IgD-negative memory B cell (primary cell): ENCODE measurements at regions not wholly inside any gene's neighbourhood (a gene's known extent, or its start where the extent isn't known, plus 50 kb on each side); places are given as distances from the start of the nearest gene placed in this dataset.
"Not testable (repeated sequence)": the region's sequence is repeated elsewhere in the genome, so short reads cannot be mapped to it uniquely, and the experiment has no call there.

Experiments
- H3K27ac Mint-ChIP-seq, 3 donors: one replicate each; pipeline ENCODE4 v1.8.0; 2020 to 2022; ENCODE audit warnings: mild to moderate bottlenecking in 3 of 3, mixed read lengths in 3 of 3, moderate library complexity in 1 of 3
- H3K27me3 Mint-ChIP-seq: one replicate; pipeline ENCODE4 v1.8.0; 2021; ENCODE audit warnings: mixed read lengths
- H3K36me3 Mint-ChIP-seq: one replicate; pipeline ENCODE4 v1.8.0; 2020; ENCODE audit warnings: mild to moderate bottlenecking, mixed read lengths
- H3K4me1 Mint-ChIP-seq, 3 donors: one replicate each; pipeline ENCODE4 v1.8.0; 2020 to 2022; ENCODE audit warnings: mixed read lengths in 3 of 3, mild to moderate bottlenecking in 1 of 3
- H3K4me3 Mint-ChIP-seq, 4 donors: one replicate each; pipeline ENCODE4 v1.8.0; 2020 to 2022; ENCODE audit warnings: mild to moderate bottlenecking in 4 of 4, mixed read lengths in 4 of 4, moderate library complexity in 3 of 4
- H3K9me3 Mint-ChIP-seq, 3 donors: one replicate each; pipeline ENCODE4 v1.8.0; 2020 to 2021; ENCODE audit warnings: mixed read lengths in 3 of 3, mild to moderate bottlenecking in 1 of 3

DNA sequence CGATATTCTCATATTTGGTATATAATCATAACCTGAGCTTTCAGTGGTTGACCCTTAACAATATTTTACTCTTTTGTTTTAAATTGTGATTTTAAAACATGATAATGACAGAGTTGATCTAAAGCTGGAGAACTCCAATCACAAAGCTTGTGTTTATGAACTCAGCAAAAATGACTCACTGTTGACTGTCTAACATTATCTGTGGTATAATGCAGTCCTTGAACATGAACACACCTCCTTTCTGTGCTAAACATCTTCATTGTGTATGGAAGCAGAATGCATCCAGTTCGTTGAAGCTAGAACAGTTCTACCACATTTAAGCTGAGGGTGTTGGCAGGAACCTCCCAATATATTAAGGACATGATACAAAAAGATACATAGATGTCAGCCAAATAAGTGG lies 1030.2 kb upstream of the SEMA6A start:
- Mint-ChIP-seq H3K27me3 (no peaks in the 10 kb centered on the region), H3K36me3 (no peaks in the 10 kb centered on the region), H3K27ac (no peak overlapping the region), H3K4me1 (no peaks in the 10 kb centered on the region), H3K9me3 (no peaks in the 10 kb centered on the region), H3K4me3 (no peak overlapping the region)

DNA sequence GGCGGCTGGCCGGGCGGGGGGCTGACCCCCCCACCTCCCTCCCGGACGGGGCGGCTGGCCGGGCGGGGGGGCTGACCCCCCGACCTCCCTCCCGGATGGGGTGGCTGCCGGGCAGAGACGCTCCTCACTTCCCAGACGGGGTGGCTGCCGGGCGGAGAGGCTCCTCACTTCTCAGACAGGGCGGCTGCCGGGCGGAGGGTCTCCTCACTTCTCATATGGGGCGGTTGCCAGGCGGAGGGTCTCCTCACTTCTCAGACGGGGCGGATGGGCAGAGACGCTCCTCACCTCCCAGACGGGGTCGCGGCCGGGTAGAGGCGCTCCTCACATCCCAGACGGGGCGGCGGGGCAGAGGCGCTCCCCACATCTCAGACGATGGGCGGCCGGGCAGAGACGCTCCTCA lies 1025.2 kb upstream of the SEMA6A start:
- not testable (repeated sequence) for H3K27ac Mint-ChIP-seq, H3K4me3 Mint-ChIP-seq, H3K4me1 Mint-ChIP-seq, H3K9me3 Mint-ChIP-seq, H3K27me3 Mint-ChIP-seq, H3K36me3 Mint-ChIP-seq

DNA sequence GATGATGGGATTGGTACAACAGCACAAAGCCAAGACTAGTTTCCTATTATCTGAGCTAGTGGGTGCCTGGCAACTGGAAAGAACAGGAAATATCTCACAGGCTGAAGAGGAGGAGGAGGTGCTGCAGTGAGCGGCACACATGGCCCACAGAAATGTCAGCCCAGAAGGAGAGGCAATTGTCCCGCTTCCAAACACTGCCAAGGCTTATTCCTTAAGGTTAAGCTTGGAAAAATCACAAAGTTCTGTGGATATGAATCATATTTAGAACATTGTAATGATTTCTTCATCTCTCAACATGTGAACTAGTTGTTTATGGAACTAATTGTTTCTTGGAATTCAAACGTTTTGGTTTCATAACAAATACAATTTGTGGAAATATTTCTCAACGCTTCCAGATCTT lies 1019.5 kb upstream of the SEMA6A start:
- H3K9me3 Mint-ChIP-seq = no peaks in the 10 kb centered on the region
- no peak overlapping the region for H3K27ac Mint-ChIP-seq
- no peaks in the 10 kb centered on the region for H3K27me3 Mint-ChIP-seq
- H3K4me3 Mint-ChIP-seq = no peak overlapping the region
- H3K4me1 Mint-ChIP-seq = peaks cover 0 to 2% (median 0%) of the 10 kb centered on the region in 3 donors
- H3K36me3 Mint-ChIP-seq = no peaks in the 10 kb centered on the region

DNA sequence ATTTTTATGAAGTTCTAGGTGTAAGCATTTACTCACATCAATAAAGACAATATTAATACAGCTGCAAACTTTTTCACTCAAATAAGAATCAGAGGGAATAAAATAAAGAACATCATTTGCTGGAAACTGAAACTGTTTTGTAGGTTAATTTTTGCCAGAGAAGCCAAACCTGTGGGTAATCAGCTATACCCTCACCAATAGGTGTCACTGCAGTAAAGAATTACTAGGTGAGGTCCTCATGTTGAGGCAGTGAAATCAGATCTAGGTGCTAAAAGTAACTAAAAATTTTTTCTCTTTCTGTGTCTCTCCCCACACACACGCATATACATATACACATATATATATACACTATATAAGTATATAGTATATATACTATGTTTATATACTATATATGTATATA lies 1016.3 kb upstream of the SEMA6A start:
- H3K36me3 Mint-ChIP-seq = no peaks in the 10 kb centered on the region
- no peak overlapping the region for H3K27ac Mint-ChIP-seq
- H3K4me1 Mint-ChIP-seq = no peaks in the 10 kb centered on the region
- H3K27me3 Mint-ChIP-seq = no peaks in the 10 kb centered on the region
- no peak overlapping the region for H3K4me3 Mint-ChIP-seq
- no peaks in the 10 kb centered on the region for H3K9me3 Mint-ChIP-seq

DNA sequence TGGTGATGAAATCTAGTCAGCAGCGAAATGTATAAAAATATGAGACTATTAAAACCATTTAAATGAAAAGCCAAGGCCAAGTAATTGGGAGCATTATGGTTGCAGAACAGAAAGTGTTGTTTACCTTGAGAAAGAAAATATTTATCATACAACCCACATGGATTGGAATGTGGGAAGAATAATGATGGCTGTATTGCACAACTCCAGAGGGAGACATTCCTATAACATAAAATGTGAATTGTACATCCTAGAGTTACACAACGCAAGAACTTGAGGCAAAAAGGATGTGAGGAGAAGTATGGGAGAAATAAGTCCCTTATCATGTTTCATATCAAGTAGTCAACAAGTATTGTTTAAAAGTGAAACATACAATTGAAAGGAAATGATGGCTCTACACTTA lies 1014.0 kb upstream of the SEMA6A start:
- Mint-ChIP-seq H3K36me3 (no peaks in the 10 kb centered on the region), H3K4me1 (no peaks in the 10 kb centered on the region), H3K27ac (no peak overlapping the region), H3K9me3 (no peaks in the 10 kb centered on the region), H3K27me3 (no peaks in the 10 kb centered on the region), H3K4me3 (no peak overlapping the region)

DNA sequence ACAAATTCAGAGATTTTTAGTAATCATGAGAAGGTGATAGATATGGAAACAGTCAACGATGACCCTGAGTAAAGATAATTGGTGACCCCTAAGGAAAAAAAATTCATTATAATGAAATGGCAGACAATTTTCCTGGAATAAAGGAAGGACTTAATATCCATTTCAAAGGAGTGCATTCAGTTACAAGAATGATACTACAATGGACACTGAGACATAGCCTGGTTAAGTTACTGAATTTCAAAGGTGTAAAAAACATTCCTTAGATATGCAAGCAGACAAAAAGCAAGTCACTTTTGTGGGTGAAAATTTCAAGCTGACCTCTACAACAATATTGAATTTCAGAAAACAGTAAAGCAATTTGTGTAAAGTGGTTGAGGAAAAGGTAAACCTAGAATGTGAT lies 1012.5 kb upstream of the SEMA6A start:
- Mint-ChIP-seq H3K9me3 (no peaks in the 10 kb centered on the region), H3K4me1 (no peaks in the 10 kb centered on the region), H3K36me3 (no peaks in the 10 kb centered on the region), H3K27ac (no peak overlapping the region), H3K4me3 (no peak overlapping the region), H3K27me3 (no peaks in the 10 kb centered on the region)

DNA sequence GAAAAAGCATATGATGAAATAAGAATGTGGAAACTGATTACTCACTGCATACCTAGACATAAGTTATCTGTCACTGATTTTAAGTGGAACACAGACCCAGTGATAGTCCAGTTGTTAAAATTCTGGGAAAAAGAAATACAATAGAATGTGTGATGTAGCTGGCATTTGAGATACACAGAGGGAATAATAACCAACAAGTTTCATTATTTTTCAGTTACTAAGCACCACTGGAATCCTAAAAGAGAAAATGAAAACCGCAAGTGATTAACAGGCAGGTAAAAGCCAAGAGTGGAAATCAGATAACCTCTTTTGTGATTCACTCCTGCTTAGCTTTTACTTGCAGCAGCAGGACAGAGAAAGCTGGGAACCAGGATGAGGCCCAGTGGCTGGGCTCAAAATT lies 994.0 kb upstream of the SEMA6A start:
- H3K27me3 Mint-ChIP-seq = no peaks in the 10 kb centered on the region
- H3K4me3 Mint-ChIP-seq = no peak overlapping the region

DNA sequence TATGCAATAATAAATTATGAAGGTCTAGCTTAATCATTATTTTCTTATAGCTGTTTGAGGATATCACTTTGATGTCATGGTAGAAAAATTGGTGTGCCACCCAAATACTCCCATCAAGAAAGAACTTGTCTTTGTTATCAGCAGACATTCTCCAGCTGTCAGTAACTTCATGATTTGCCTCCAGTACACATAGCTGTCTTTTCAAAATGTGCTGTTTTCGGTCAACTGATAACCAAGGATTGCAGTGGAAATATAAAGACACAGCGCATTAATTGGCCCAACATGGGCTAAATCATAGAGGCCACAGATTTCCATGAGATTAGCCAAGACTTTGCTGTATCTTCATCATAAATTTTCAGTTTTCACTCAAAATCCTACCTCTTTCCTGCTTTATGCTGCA lies 993.5 kb upstream of the SEMA6A start:
- H3K36me3 Mint-ChIP-seq = no peaks in the 10 kb centered on the region

More for the DNA sequence above, 994.0 kb upstream of the SEMA6A start:
- H3K4me1 Mint-ChIP-seq = no peaks in the 10 kb centered on the region
- peaks cover 0 to 6% (median 0%) of the 10 kb centered on the region in 3 donors for H3K9me3 Mint-ChIP-seq
- no peaks in the 10 kb centered on the region for H3K36me3 Mint-ChIP-seq
- H3K27ac Mint-ChIP-seq = peak overlapping the region in 1 of 3 donors; percentile 16

DNA sequence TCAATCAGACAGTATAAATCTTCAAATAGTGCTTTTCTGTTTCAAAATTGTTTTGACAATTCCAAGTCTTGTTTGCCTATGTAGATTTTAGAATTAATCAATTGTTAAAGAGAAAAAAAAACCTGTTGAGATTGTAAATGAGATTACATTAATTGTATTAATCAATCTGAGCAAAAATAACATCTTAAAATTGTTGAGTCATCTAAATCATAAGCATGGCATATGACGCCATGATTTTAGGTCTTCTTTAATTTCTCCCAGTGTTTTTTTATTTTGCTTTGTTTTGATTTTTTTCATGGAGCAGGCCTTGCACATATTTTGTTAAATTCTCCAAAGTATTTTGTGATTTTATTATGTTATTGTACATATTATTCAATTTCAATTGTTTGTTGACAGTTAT lies 988.0 kb upstream of the SEMA6A start:
- Mint-ChIP-seq H3K27ac (no peak overlapping the region), H3K36me3 (no peaks in the 10 kb centered on the region), H3K4me1 (no peaks in the 10 kb centered on the region), H3K27me3 (no peaks in the 10 kb centered on the region), H3K4me3 (no peak overlapping the region), H3K9me3 (no peaks in the 10 kb centered on the region)

More for the DNA sequence above, 993.5 kb upstream of the SEMA6A start:
- no peaks in the 10 kb centered on the region for H3K27me3 Mint-ChIP-seq
- peaks cover 0 to 6% (median 0%) of the 10 kb centered on the region in 3 donors for H3K9me3 Mint-ChIP-seq
- H3K4me1 Mint-ChIP-seq = no peaks in the 10 kb centered on the region
- no peak overlapping the region for H3K4me3 Mint-ChIP-seq
- H3K27ac Mint-ChIP-seq = no peak overlapping the region

DNA sequence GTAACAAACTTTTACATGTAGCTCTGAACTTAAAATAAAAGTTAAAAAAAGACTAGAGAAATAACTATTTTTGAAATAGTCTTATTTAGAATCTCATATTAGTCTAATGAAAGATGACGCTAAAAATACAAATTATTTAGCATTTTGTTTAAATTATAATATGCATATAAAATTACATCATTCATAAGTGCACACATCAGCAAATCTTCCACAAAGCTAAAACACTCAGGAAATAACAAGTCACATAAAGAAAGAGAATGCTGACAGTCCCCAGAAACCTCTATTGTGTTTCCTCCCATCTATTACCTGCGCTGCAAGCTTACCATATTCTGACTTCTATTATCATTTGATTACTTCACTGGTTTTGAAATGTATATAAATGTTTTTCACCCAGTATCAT lies 986.9 kb upstream of the SEMA6A start:
- no peak overlapping the region for H3K4me3 Mint-ChIP-seq
- H3K36me3 Mint-ChIP-seq = no peaks in the 10 kb centered on the region
- no peaks in the 10 kb centered on the region for H3K4me1 Mint-ChIP-seq
- no peak overlapping the region for H3K27ac Mint-ChIP-seq
- H3K9me3 Mint-ChIP-seq = no peaks in the 10 kb centered on the region
- no peaks in the 10 kb centered on the region for H3K27me3 Mint-ChIP-seq

DNA sequence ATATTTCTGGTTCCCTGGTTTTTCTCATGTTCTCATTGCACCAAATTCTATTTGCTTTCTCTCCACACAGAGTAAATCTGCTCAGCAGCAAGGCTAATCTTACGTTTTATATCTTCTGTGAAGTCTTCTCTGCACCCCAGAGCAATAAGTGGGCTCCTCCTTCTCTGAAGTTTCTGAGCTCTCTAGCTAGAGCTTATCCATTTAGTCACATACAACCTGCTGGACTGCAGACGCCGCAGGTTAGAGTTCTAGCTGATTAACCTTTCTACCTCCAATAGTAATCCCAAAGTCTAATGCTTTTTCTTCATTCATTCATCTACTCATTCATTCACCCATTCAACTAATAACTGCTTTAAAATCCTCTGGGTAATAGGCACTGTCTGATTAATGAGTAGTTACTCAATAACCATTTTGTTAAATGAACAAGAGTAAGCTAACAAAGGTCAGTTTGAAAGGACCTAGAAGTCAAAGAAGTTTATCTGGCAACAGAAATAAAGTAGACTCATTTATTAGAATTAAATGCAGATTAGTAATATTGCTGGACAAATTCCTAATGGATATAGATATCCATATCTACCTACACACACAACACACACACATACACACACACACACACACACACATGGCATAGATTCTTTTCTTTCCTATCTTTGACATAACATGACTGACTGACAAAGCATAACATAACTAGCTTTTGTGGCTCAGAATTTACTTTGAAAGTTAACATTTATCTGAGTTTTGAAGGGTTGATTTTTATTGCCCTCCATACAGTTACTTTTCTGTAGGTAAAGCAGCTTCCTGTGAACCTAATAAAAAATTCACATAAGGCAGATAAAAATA lies 984.6 kb upstream of the SEMA6A start:
- no peak overlapping the region for H3K27ac Mint-ChIP-seq
- H3K9me3 Mint-ChIP-seq = no peaks in the 10 kb centered on the region
- H3K36me3 Mint-ChIP-seq = no peaks in the 10 kb centered on the region
- no peak overlapping the region for H3K4me3 Mint-ChIP-seq
- no peaks in the 10 kb centered on the region for H3K27me3 Mint-ChIP-seq
- no peaks in the 10 kb centered on the region for H3K4me1 Mint-ChIP-seq

DNA sequence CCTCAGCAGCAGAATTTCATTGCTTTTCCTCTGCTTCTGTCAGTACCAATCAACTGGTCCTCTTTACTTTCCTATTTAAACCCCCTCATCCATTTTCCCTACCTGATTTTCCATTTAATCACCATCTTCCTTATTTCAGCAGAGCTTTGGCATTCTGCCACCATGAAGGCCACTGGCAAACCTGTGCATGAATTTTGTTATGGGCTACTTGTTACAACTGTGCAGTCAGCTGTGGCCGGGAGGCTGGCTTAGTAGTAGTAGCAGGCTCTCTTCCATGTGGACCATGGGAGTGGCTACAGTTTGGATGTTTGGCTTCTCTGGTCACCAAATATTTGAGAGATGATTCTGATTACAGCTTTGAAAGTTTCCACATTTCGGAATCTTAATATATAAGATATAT lies 976.6 kb upstream of the SEMA6A start:
- Mint-ChIP-seq H3K36me3 (no peaks in the 10 kb centered on the region), H3K27ac (no peak overlapping the region), H3K4me3 (no peak overlapping the region), H3K27me3 (no peaks in the 10 kb centered on the region), H3K4me1 (no peaks in the 10 kb centered on the region), H3K9me3 (peaks cover 0 to 2% (median 0%) of the 10 kb centered on the region in 3 donors)

DNA sequence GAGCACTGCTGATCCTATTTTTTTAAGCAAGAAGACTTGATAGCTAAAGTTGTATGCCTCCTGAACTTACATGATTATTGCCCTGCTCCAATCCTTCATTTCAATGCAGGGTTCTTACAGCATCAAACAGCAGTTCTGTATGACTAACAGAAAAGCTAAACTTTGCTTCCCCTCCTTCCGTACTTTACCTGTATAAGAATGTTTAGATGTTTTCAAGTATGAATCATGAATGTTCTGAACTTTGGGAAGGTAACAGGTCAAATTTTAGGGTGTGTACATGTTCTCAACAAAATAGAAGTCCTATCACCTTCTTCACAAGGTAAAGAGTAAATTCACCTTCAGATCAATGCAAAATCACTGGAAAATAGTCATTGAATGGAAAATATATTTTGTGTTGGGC lies 972.6 kb upstream of the SEMA6A start:
- H3K27ac Mint-ChIP-seq = no peak overlapping the region
- H3K4me1 Mint-ChIP-seq = no peaks in the 10 kb centered on the region
- H3K9me3 Mint-ChIP-seq = peaks cover 0 to 5% (median 2%) of the 10 kb centered on the region in 3 donors
- H3K36me3 Mint-ChIP-seq = no peaks in the 10 kb centered on the region
- H3K4me3 Mint-ChIP-seq = no peak overlapping the region
- H3K27me3 Mint-ChIP-seq = no peaks in the 10 kb centered on the region

DNA sequence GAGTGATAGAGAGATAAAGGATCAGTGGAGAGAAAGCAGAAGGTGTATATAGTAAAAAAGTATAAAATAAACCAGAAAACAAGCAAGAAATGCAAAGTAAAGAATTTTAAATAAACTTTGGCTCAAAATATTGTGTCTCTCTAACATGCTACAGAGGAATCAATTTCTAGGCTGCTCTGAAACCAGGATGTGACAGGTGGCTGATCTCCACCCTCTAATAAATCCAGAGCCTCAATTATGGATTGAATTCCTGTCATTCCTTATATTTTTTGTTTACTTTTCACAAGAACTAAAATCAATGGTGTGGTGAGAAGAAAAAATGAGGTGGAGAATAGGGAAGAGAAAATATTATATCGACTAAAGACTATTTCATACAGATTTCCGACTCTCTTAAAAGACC lies 965.1 kb upstream of the SEMA6A start:
- Mint-ChIP-seq H3K27ac (no peak overlapping the region), H3K4me1 (no peaks in the 10 kb centered on the region), H3K4me3 (no peak overlapping the region), H3K9me3 (peaks cover 0 to 5% (median 4%) of the 10 kb centered on the region in 3 donors), H3K36me3 (no peaks in the 10 kb centered on the region), H3K27me3 (no peaks in the 10 kb centered on the region)

DNA sequence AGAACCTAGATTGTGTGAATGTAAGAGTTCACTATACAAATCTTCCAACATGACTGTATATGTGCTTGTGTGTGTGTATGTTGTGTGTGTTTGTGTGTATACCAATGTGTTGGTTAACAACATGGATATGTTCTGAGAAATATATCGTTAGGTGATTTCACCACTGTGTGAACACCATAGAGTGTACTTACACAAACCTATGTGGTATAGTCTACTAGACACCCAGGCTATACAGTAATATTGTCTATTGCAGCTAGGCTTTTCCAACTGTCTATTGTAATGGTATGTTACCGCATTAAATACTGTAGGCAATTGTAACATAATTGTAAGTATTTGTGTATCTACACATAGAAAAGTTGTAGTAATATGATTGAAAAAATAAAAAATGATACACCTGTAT lies 959.2 kb upstream of the SEMA6A start:
- no peaks in the 10 kb centered on the region for H3K27me3 Mint-ChIP-seq
- no peaks in the 10 kb centered on the region for H3K36me3 Mint-ChIP-seq
- H3K27ac Mint-ChIP-seq = no peak overlapping the region
- no peak overlapping the region for H3K4me3 Mint-ChIP-seq
- H3K9me3 Mint-ChIP-seq = peaks cover 0 to 2% (median 1%) of the 10 kb centered on the region in 3 donors
- no peaks in the 10 kb centered on the region for H3K4me1 Mint-ChIP-seq

DNA sequence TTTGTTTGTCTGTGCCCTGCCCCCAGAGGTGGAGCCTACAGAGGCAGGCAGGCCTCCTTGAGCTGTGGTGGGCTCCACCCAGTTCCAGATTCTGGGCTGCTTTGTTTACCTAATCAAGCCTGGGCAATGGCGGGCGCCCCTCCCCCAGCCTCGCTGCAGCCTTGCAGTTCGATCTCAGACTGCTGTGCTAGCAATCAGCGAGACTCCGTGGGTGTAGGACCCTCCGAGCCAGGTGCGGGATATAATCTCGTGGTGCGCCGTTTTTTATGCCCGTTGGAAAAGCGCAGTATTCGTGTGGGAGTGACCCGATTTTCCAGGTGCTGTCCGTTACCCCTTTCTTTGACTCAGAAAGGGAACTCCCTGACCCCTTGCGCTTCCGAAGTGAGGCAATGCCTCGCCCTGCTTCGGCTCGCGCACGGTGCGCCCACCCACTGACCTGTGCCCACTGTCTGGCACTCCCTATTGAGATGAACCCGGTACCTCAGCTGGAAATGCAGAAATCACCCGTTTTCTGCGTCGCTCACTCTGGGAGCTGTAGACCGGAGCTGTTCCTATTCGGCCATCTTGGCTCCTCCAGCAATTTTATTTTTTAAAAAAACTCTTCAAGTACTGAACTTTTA lies 958.5 kb upstream of the SEMA6A start:
- H3K27me3 Mint-ChIP-seq, H3K9me3 Mint-ChIP-seq, H3K4me3 Mint-ChIP-seq: not testable (repeated sequence)

More for the DNA sequence above, 958.5 kb upstream of the SEMA6A start:
- not testable (repeated sequence) for H3K27ac Mint-ChIP-seq, H3K36me3 Mint-ChIP-seq, H3K4me1 Mint-ChIP-seq
